Breast epithelium (tissue), 4 donors: ENCODE measurements at regions not wholly inside any gene's neighbourhood (a gene's known extent, or its start where the extent isn't known, plus 50 kb on each side); places are given as distances from the start of the nearest gene placed in this dataset.

Experiments used
- DNase-seq, 2 donors: peaks; one replicate each; pipeline ENCODE4 v3.0.0-alpha.2; 2019; ENCODE audit warnings: low spot score in 2 of 2
- H3K27ac ChIP-seq, 2 donors: fragments of 200-600 bp; sonication (generic) in 1 of 2; one replicate each; pipeline ENCODE4 v1.5.1; 2016 to 2019; ENCODE audit warnings: mild to moderate bottlenecking in 1 of 2
- H3K27me3 ChIP-seq, 2 donors: fragments of 200-600 bp; sonication (generic) in 1 of 2; one replicate each; pipeline versions ENCODE4 v1.5.1 to v1.6.0; 2017 to 2019; ENCODE audit warnings: control low read depth in 1 of 2, mild to moderate bottlenecking in 1 of 2
- H3K36me3 ChIP-seq: fragments of 200-600 bp; one replicate; pipeline ENCODE4 v1.5.1; 2019
- H3K4me1 ChIP-seq, 2 donors: fragments of 200-600 bp; sonication (generic); one replicate each; pipeline ENCODE4 v1.5.1; 2016 to 2019; ENCODE audit warnings: control low read depth in 1 of 2
- H3K4me3 ChIP-seq, 3 donors: fragments of 200-600 bp; sonication (generic); 1 replicate in 2 of 3; 2 replicates in 1 of 3; pipeline ENCODE4 v1.5.1; 2016 to 2019; ENCODE audit warnings: mild to moderate bottlenecking in 3 of 3, moderate library complexity in 2 of 3
- H3K9me3 ChIP-seq, 2 donors: fragments of 200-600 bp; sonication (generic) in 1 of 2; one replicate each; pipeline ENCODE4 v1.5.1; 2016 to 2019; ENCODE audit warnings: control low read depth in 1 of 2
- POLR2A ChIP-seq: fragments of 450-650 bp; IDR thresholded peaks from one replicate; pipeline ENCODE4 v1.6.1; 2016; ENCODE audit warnings: antibody characterized with exemption, mild to moderate bottlenecking, moderate library complexity
- POLR2AphosphoS5 ChIP-seq, 3 donors: sonication (generic); formaldehyde crosslinking; IDR thresholded peaks; one replicate each; pipeline ENCODE4 v1.6.1; 2017; ENCODE audit warnings: antibody characterized with exemption in 3 of 3
- intact Hi-C: fragments of 100-400 bp; cut with DNase I; formaldehyde crosslinking; loops from one replicate; pipeline ENCODE4 v1.15.1; 2023; ENCODE audit warnings: low total_unique reads
- TF ChIP-seq, protein P1 (sequence below), 3 donors: fragments of 450-650 bp; IDR thresholded peaks; one replicate each; pipeline ENCODE4 v1.5.1; 2016 to 2017; ENCODE audit warnings: antibody characterized with exemption in 3 of 3, mild to moderate bottlenecking in 3 of 3, moderate library complexity in 3 of 3

DNA sequence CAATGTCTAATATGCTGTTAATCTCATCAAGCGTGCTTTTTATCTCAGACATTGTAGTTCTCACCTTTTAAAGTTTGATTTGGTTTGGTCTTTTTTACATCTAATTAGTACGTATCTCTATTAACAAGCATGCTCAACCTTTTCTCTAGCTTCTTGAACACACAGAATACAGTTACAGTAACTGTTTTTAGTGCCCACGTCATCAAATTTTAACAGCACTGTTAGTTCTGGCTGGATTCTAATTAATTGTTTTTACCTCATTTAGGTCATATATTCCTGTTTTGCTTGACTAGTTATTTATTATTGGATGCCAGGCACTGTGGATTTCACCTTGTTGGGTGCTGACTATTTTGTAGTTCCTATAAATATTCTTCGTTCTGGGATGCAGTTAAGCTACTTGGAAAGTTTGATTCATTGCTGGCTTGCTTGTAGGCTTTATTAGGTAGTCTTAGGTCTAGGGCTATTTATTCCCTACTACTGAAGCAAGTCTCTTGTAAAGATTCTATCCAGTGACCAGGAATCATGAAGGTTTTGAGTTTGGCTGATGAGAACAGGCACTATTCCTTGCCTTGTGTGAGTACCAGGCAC lies 263.0 kb downstream of the ETAA1 start:
- H3K4me1 ChIP-seq = no peaks in the 10 kb centered on the region
- DNase-seq = no peak
- no peak overlapping the region for H3K27ac ChIP-seq
- H3K4me3 ChIP-seq = no peak overlapping the region
- no peaks in the 10 kb centered on the region for H3K36me3 ChIP-seq
- no peak for TF ChIP-seq POLR2AphosphoS5 (IDR thresholded peaks at IDR 0.05)
- TF ChIP-seq, protein P1, sequence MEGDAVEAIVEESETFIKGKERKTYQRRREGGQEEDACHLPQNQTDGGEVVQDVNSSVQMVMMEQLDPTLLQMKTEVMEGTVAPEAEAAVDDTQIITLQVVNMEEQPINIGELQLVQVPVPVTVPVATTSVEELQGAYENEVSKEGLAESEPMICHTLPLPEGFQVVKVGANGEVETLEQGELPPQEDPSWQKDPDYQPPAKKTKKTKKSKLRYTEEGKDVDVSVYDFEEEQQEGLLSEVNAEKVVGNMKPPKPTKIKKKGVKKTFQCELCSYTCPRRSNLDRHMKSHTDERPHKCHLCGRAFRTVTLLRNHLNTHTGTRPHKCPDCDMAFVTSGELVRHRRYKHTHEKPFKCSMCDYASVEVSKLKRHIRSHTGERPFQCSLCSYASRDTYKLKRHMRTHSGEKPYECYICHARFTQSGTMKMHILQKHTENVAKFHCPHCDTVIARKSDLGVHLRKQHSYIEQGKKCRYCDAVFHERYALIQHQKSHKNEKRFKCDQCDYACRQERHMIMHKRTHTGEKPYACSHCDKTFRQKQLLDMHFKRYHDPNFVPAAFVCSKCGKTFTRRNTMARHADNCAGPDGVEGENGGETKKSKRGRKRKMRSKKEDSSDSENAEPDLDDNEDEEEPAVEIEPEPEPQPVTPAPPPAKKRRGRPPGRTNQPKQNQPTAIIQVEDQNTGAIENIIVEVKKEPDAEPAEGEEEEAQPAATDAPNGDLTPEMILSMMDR (IDR thresholded peaks at IDR 0.05) = no peak
- no peak for TF ChIP-seq POLR2A
- intact Hi-C loops = no loop called here
- H3K27me3 ChIP-seq = no peaks in the 10 kb centered on the region
- peaks cover 0 to 11% of the 10 kb centered on the region in 2 donors for H3K9me3 ChIP-seq

DNA sequence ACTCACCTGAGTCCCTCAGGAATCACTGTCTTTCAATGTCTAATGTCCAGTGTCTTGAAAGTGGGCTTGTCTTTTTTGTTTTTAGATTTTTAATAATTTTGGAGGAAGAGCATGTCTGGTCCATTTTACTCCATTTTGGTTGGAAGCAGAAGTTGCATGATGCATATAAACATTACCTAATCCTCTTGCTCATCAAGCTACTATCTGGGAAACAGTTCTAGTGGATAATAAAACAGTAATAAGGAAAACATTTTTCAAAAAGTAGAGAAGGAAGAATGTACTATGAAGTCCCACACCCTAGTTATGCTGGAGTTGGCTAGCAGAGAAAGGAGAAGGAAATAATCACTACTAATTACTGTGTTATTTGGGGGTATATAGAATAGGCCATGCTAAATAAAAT lies 263.7 kb downstream of the ETAA1 start:
- no peak overlapping the region for H3K4me3 ChIP-seq
- intact Hi-C loops = no loop called here
- H3K9me3 ChIP-seq = peaks cover 0 to 11% of the 10 kb centered on the region in 2 donors
- no peak overlapping the region for H3K27ac ChIP-seq
- no peaks in the 10 kb centered on the region for H3K36me3 ChIP-seq
- no peaks in the 10 kb centered on the region for H3K4me1 ChIP-seq
- H3K27me3 ChIP-seq = no peaks in the 10 kb centered on the region
- no peak for TF ChIP-seq POLR2A
- no peak for TF ChIP-seq POLR2AphosphoS5 (IDR thresholded peaks at IDR 0.05)
- TF ChIP-seq, protein P1 (IDR thresholded peaks at IDR 0.05) = no peak
- no peak for DNase-seq

DNA sequence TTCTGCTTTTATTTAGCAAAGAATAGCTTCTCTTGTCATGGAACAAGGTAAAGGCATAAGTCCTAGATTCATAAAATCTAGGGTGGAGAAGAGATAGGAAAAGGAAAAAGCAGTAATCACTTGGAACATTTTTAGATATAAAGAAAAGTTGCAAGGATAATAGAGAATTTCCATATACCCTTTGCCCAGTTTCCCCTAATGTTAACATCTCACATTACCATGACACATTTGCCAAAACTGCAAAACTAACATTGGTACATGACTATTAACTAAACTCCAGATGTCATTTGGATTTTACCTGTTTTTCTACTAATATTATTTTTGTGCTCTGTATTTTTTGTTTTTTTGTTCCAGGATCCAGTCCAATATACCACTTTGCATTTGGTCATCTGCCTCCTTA lies 265.1 kb downstream of the ETAA1 start:
- H3K27ac ChIP-seq = no peak overlapping the region
- no peaks in the 10 kb centered on the region for H3K4me1 ChIP-seq
- H3K27me3 ChIP-seq = no peaks in the 10 kb centered on the region
- H3K4me3 ChIP-seq = no peak overlapping the region
- peaks cover 0 to 11% of the 10 kb centered on the region in 2 donors for H3K9me3 ChIP-seq
- TF ChIP-seq POLR2A (no peak), POLR2AphosphoS5 (IDR thresholded peaks at IDR 0.05) (no peak)
- TF ChIP-seq, protein P1 (IDR thresholded peaks at IDR 0.05) = no peak
- intact Hi-C loops = no loop called here
- no peak for DNase-seq
- no peaks in the 10 kb centered on the region for H3K36me3 ChIP-seq

DNA sequence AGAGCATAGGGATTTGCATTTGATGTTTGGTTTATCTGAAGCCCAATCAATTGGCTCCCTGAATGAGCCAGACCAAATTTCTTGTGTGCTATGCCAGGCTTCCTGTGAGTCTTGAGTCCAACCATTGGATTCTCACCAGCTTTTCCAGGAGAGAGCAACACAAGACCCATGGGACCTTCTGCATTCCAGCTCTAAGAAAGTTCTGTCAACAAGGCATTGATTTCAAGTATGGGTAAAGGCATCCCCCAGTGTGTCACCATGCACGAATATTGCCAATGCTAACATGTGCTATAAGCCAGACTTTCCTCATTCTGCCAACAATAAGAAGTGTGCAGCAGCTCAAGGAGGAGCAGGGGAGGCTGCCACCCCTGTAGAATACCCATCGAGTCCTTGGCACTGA lies 266.6 kb downstream of the ETAA1 start:
- no peak for DNase-seq
- no peaks in the 10 kb centered on the region for H3K4me1 ChIP-seq
- H3K36me3 ChIP-seq = no peaks in the 10 kb centered on the region
- intact Hi-C loops = no loop called here
- H3K9me3 ChIP-seq = peaks cover 0 to 11% of the 10 kb centered on the region in 2 donors
- no peak overlapping the region for H3K4me3 ChIP-seq
- no peak overlapping the region for H3K27ac ChIP-seq
- H3K27me3 ChIP-seq = no peaks in the 10 kb centered on the region
- TF ChIP-seq POLR2A (no peak), POLR2AphosphoS5 (IDR thresholded peaks at IDR 0.05) (no peak)
- TF ChIP-seq, protein P1 (IDR thresholded peaks at IDR 0.05) = no peak

DNA sequence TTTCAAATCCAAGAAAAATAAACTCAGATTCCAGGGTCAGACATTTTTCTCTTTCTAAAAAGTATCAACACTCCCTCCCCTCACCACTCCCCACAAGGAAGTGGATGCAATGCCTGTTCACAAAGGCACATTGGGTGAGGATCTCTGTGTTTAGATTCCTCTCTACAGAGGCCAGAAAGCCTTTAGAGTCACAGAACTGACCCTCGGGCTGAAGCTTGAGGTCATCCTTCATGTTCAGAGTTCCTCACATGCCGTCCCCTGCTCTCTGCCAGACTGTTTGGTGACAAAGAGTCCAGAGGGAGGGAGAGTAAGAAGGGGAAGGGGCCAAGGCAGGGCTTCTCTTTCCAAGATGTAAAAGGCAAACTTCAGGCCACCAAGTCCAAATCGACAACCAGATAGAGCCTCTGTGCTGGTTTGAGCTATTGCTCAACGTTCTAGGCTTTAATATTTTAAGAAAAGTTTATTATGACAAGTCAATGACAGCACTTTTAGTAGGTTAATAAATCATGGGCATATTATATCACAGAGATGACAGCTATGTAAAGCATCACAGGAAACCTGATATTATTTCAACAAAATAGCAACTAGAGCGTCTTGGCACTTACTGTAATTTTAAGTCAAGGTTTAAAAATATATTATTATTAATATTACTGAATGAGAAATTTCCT lies 269.4 kb downstream of the ETAA1 start:
- H3K27me3 ChIP-seq = no peaks in the 10 kb centered on the region
- no peaks in the 10 kb centered on the region for H3K36me3 ChIP-seq
- no peak overlapping the region for H3K4me3 ChIP-seq
- no peaks in the 10 kb centered on the region for H3K9me3 ChIP-seq
- H3K27ac ChIP-seq = peak overlapping the region in 1 of 2 donors; percentile 3
- H3K4me1 ChIP-seq = no peaks in the 10 kb centered on the region
- TF ChIP-seq POLR2A (no peak), POLR2AphosphoS5 (IDR thresholded peaks at IDR 0.05) (peak in 1 of 3 donors; percentile 89)
- intact Hi-C loops = no loop called here
- DNase-seq = no peak
